Stimulated activated naive CD8-positive, alpha-beta T cell treated with anti-CD3 and anti-CD28 coated beads, Interleukin-15, Interleukin-2, amounts not matched to agents 100 ng/mL and 50 ng/mL, for 24 hours (primary cell): ENCODE measurements at regions not wholly inside any gene's neighbourhood (a gene's known extent, or its start where the extent isn't known, plus 50 kb on each side); places are given as distances from the start of the nearest gene placed in this dataset.
"Not testable (repeated sequence)": the region's sequence is repeated elsewhere in the genome, so short reads cannot be mapped to it uniquely, and the experiment has no call there.

ENCODE experiments used
- H3K27ac Mint-ChIP-seq: one replicate; pipeline ENCODE4 v1.8.0; 2021; ENCODE audit warnings: mild to moderate bottlenecking, mixed read lengths
- H3K27me3 Mint-ChIP-seq: one replicate; pipeline ENCODE4 v1.8.0; 2021; ENCODE audit warnings: mixed read lengths
- H3K36me3 Mint-ChIP-seq: one replicate; pipeline ENCODE4 v1.8.0; 2021; ENCODE audit warnings: low read depth, mixed read lengths
- H3K4me1 Mint-ChIP-seq: one replicate; pipeline ENCODE4 v1.8.0; 2021; ENCODE audit warnings: low read depth, mixed read lengths
- H3K4me3 Mint-ChIP-seq: one replicate; pipeline ENCODE4 v1.8.0; 2021; ENCODE audit warnings: mild to moderate bottlenecking, mixed read lengths
- H3K9me3 Mint-ChIP-seq: one replicate; pipeline ENCODE4 v1.8.0; 2021; ENCODE audit warnings: mixed read lengths

DNA sequence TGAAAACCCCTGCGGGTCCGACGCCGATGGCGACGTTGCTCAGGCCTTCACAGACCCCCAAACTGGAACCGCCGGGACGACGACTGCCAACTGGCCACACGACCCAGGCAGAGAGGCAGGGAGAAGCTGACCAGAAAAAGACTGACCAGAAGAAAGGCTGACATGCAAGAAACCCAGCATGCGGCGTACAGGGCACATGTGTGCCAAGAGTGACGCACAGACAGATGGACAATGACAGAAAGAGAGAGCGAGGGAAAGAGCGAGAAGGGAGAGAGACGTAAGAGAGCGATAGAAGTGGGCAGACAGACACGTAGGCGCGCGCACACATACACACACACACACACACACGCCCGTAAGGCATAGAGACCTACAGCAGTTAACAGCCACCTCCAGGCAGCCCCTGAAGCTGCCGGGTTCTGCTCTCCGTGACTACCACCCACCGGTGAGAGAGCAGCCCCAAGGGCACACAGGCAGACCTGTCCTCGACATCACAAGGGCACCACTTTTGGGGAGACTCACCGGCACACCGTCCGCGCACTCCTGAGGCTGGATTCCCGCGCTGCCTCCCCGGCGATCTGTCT lies 67.2 kb upstream of the ZNF527 start:
- Mint-ChIP-seq H3K27me3 (peaks cover 4% of the 10 kb centered on the region), H3K36me3 (no peaks in the 10 kb centered on the region), H3K4me1 (peaks cover 2% of the 10 kb centered on the region), H3K4me3 (no peak overlapping the region), H3K27ac (no peak overlapping the region), H3K9me3 (peaks cover 8% of the 10 kb centered on the region)

- H3K36me3 Mint-ChIP-seq, result no peaks in the 10 kb centered on the region
- no peak overlapping the region for H3K27ac Mint-ChIP-seq
- peaks cover 8% of the 10 kb centered on the region for H3K9me3 Mint-ChIP-seq
- peaks cover 2% of the 10 kb centered on the region for H3K4me1 Mint-ChIP-seq
- no peak overlapping the region for H3K4me3 Mint-ChIP-seq
- peaks cover 4% of the 10 kb centered on the region for H3K27me3 Mint-ChIP-seq
These were observed 66.6 kb upstream of the ZNF527 start for GRCh38 chr19:37304190-37304883.

GRCh38 chr19:37304884-37305255 lies 66.0 kb upstream of the ZNF527 start:
- peaks cover 4% of the 10 kb centered on the region for H3K27me3 Mint-ChIP-seq
- H3K27ac Mint-ChIP-seq, result no peak overlapping the region
- no peaks in the 10 kb centered on the region for H3K36me3 Mint-ChIP-seq
- no peak overlapping the region for H3K4me3 Mint-ChIP-seq
- peaks cover 4% of the 10 kb centered on the region for H3K4me1 Mint-ChIP-seq
- peaks cover 8% of the 10 kb centered on the region for H3K9me3 Mint-ChIP-seq

- Mint-ChIP-seq H3K27ac (no peak overlapping the region), H3K36me3 (no peaks in the 10 kb centered on the region)
These were observed 64.4 kb upstream of the ZNF527 start for GRCh38 chr19:37306383-37306963.

GRCh38 chr19:37309834-37310575 lies 60.9 kb upstream of the ZNF527 start:
- peaks cover 11% of the 10 kb centered on the region for H3K9me3 Mint-ChIP-seq
- no peak overlapping the region for H3K27ac Mint-ChIP-seq
- peaks cover 20% of the 10 kb centered on the region for H3K4me1 Mint-ChIP-seq
- H3K4me3 Mint-ChIP-seq, result no peak overlapping the region
- H3K27me3 Mint-ChIP-seq, result peaks cover 10% of the 10 kb centered on the region
- peaks cover 7% of the 10 kb centered on the region for H3K36me3 Mint-ChIP-seq

More at GRCh38 chr19:37306383-37306963, 64.4 kb upstream of the ZNF527 start:
- Mint-ChIP-seq H3K4me1 (peaks cover 6% of the 10 kb centered on the region), H3K9me3 (peaks cover 8% of the 10 kb centered on the region), H3K27me3 (peaks cover 11% of the 10 kb centered on the region), H3K4me3 (no peak overlapping the region)

- Mint-ChIP-seq H3K4me1 (peaks cover 25% of the 10 kb centered on the region), H3K4me3 (peak overlapping the region; percentile 70)
- H3K9me3 Mint-ChIP-seq, H3K27ac Mint-ChIP-seq, H3K36me3 Mint-ChIP-seq, H3K27me3 Mint-ChIP-seq: not testable (repeated sequence)
These were observed 58.2 kb upstream of the ZNF527 start for GRCh38 chr19:37312531-37313334.

DNA sequence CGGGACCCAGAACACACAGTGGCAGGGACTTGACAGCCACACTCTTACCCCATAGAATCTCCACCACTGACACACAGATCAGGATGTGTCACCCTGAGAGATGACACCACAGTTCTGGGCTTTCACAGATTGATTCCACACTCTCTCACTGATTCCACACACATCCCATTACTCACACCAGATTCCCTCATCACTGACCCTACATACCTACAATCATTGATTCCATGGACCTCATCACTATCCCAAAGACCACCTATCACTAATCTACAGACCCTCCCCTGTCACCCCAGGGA lies 57.6 kb upstream of the ZNF527 start:
- H3K27me3 Mint-ChIP-seq, result peaks cover 10% of the 10 kb centered on the region
- peaks cover 7% of the 10 kb centered on the region for H3K9me3 Mint-ChIP-seq
- H3K4me3 Mint-ChIP-seq, result peak overlapping the region; percentile 70
- H3K4me1 Mint-ChIP-seq, result peaks cover 29% of the 10 kb centered on the region
- peaks cover 7% of the 10 kb centered on the region for H3K36me3 Mint-ChIP-seq
- no peak overlapping the region for H3K27ac Mint-ChIP-seq

DNA sequence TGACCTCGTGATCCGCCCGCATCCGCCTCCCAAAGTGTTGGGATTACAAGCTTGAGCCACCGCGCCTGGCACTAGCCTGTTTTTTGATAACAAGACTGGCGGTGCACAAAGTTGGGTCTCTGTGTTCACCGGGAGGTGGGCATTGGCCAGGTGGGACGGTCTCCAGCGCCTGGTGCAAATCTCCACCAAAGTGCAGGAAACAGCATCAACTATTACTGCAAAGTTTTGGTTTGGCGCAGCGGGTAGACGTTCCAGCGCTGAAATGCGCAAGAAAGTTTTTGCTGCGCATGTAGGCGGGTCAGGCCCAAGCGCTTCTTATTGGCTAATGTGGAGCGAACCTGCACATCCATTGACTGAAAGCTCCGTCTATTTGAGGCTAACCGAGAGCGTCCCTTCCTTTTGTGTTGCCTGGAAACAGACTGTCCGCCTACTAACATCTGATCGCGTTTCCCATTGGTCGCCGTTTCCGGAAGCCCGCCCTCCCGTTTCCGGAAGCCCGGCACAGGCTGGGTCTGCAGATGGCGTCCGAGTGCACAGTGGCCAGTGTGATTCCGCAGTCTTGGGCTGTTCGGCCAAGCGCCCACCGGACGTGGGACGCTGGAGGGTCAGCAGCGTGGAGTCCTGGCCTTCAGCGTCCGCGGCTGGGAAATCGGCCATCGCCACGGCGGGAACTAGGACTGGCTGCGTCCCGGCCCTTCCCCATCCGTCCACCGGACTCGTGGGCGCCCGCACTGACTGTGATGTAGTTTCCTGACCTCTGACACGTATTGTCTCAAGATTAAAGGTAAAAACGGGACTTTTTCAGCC lies 53.3 kb upstream of the ZNF527 start:
- H3K27me3 Mint-ChIP-seq, result no peaks in the 10 kb centered on the region
- peaks cover 7% of the 10 kb centered on the region for H3K9me3 Mint-ChIP-seq
- H3K4me3 Mint-ChIP-seq, result peak overlapping the region; percentile 97
- H3K27ac Mint-ChIP-seq, result peak overlapping the region; percentile 91
- peaks cover 53% of the 10 kb centered on the region for H3K4me1 Mint-ChIP-seq
- peaks cover 40% of the 10 kb centered on the region for H3K36me3 Mint-ChIP-seq

DNA sequence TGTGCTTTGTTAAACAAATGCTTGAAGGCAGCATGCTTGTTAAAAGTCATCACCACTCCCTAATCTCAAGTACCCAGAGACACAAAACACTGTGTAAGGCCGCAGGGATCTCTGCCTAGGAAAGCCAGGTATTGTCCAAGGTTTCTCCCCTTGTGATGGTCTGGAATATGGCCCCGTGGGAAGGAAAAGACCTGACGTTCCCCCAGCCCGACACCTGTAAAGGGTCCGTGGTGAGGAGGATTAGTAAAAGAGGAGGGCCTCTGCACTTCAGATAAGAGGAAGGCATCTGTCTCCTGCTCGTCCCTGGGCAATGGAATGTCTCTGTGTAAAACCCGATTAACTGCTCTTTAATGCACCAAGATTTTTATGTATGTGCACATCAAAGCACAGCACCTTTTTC lies 49.9 kb upstream of the ZNF527 start:
- H3K9me3 Mint-ChIP-seq, H3K4me3 Mint-ChIP-seq, H3K27me3 Mint-ChIP-seq, H3K27ac Mint-ChIP-seq: not testable (repeated sequence)
- Mint-ChIP-seq H3K4me1 (peaks cover 44% of the 10 kb centered on the region), H3K36me3 (peaks cover 56% of the 10 kb centered on the region)
